Tibial artery (tissue), 4 donors: ENCODE measurements at regions not wholly inside any gene's neighbourhood (a gene's known extent, or its start where the extent isn't known, plus 50 kb on each side); places are given as distances from the start of the nearest gene placed in this dataset.

Source experiments
- DNase-seq, 2 donors: peaks; one replicate each; pipeline ENCODE4 v3.0.0-alpha.2; 2019
- H3K27ac ChIP-seq, 2 donors: fragments of 200-600 bp; sonication (generic) in 1 of 2; 1 replicate in 1 of 2; 2 replicates in 1 of 2; pipeline ENCODE4 v1.5.1; 2018 to 2019; ENCODE audit warnings: mild to moderate bottlenecking in 1 of 2
- H3K27me3 ChIP-seq, 2 donors: fragments of 200-600 bp; sonication (generic) in 1 of 2; one replicate each; pipeline versions ENCODE4 v1.5.1 to v1.6.0; 2016 to 2019
- H3K36me3 ChIP-seq, 3 donors: fragments of 200-600 bp; sonication (generic) in 2 of 3; one replicate each; pipeline ENCODE4 v1.5.1; 2016 to 2019; ENCODE audit warnings: mild to moderate bottlenecking in 2 of 3
- H3K4me1 ChIP-seq, 4 donors: fragments of 200-600 bp; sonication (generic) in 2 of 4; 1 replicate in 3 of 4; 2 replicates in 1 of 4; pipeline ENCODE4 v1.5.1; 2016 to 2019
- H3K4me3 ChIP-seq, 2 donors: fragments of 200-600 bp; sonication (generic) in 1 of 2; 1 replicate in 1 of 2; 2 replicates in 1 of 2; pipeline ENCODE4 v1.5.1; 2018 to 2019; ENCODE audit warnings: mild to moderate bottlenecking in 2 of 2
- H3K9me3 ChIP-seq, 3 donors: fragments of 200-600 bp; sonication (generic) in 1 of 3; one replicate each; pipeline ENCODE4 v1.5.1; 2016 to 2019
- CTCF ChIP-seq, 2 experiments: fragments of 200-600 bp in 1 of 2; fragments of 450-650 bp in 1 of 2; IDR thresholded peaks; one replicate each; pipeline ENCODE4 v1.5.1; 2017 to 2019; ENCODE audit warnings: antibody characterized with exemption in 2 of 2, mild to moderate bottlenecking in 1 of 2, moderate library complexity in 1 of 2
- intact Hi-C: fragments of 100-400 bp; cut with DNase I; formaldehyde crosslinking; loops from one replicate; pipeline ENCODE4 v1.15.0; 2023; ENCODE audit warnings: low total_unique reads

- intact Hi-C loops, result no loop called here
- Histone ChIP-seq H3K27ac (no peak overlapping the region), H3K4me3 (no peak overlapping the region), H3K27me3 (no peaks in the 10 kb centered on the region), H3K4me1 (no peaks in the 10 kb centered on the region), H3K36me3 (no peaks in the 10 kb centered on the region), H3K9me3 (no peaks in the 10 kb centered on the region)
- no peak for TF ChIP-seq CTCF (IDR thresholded peaks at IDR 0.05)
- DNase-seq, result no peak
These were observed 864.1 kb upstream of the PCDH10 start for GRCh38 chr4:132284910-132285426.

DNA sequence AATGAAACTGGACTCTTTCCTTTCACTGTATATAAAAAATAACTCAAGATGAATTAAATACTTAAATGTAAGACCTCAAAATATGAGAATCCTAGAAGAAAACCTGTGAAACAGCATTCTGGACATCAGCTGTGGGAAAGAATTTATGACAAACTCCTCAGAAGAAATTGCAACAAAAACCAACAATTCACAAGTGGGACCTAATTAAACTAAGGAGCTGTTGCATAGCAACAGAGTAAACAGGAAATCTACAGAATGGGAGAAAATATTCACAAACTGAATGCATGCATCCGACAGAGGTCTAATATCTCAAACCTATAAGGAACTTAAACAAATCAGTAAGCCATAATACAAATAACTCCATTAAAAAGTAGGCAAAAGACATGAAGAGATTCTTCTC is 851.7 kb upstream of the PCDH10 start:
- Histone ChIP-seq H3K27ac (no peak overlapping the region), H3K36me3 (no peaks in the 10 kb centered on the region), H3K9me3 (no peaks in the 10 kb centered on the region), H3K4me3 (no peak overlapping the region), H3K27me3 (no peaks in the 10 kb centered on the region), H3K4me1 (no peaks in the 10 kb centered on the region)
- no peak for DNase-seq
- intact Hi-C loops, result no loop called here
- TF ChIP-seq CTCF (IDR thresholded peaks at IDR 0.05), result no peak

GRCh38 chr4:132299841-132300240 is 849.3 kb upstream of the PCDH10 start:
- no peak for DNase-seq
- H3K36me3 ChIP-seq, result no peaks in the 10 kb centered on the region
- intact Hi-C loops, result no loop called here
- H3K9me3 ChIP-seq, result no peaks in the 10 kb centered on the region
- no peak for TF ChIP-seq CTCF (IDR thresholded peaks at IDR 0.05)
- H3K27me3 ChIP-seq, result no peaks in the 10 kb centered on the region
- no peaks in the 10 kb centered on the region for H3K4me1 ChIP-seq
- no peak overlapping the region for H3K4me3 ChIP-seq
- H3K27ac ChIP-seq, result no peak overlapping the region

GRCh38 chr4:132312521-132312920 is 836.6 kb upstream of the PCDH10 start:
- Histone ChIP-seq H3K36me3 (no peaks in the 10 kb centered on the region), H3K9me3 (no peaks in the 10 kb centered on the region), H3K4me1 (no peaks in the 10 kb centered on the region), H3K4me3 (no peak overlapping the region), H3K27me3 (no peaks in the 10 kb centered on the region), H3K27ac (no peak overlapping the region)
- intact Hi-C loops, result no loop called here
- DNase-seq, result no peak
- no peak for TF ChIP-seq CTCF (IDR thresholded peaks at IDR 0.05)

- Histone ChIP-seq H3K9me3 (no peaks in the 10 kb centered on the region), H3K4me1 (no peaks in the 10 kb centered on the region), H3K27me3 (no peaks in the 10 kb centered on the region), H3K36me3 (no peaks in the 10 kb centered on the region), H3K4me3 (no peak overlapping the region), H3K27ac (no peak overlapping the region)
- TF ChIP-seq CTCF (IDR thresholded peaks at IDR 0.05), result no peak
- intact Hi-C loops, result no loop called here
- DNase-seq, result no peak
These were observed 835.2 kb upstream of the PCDH10 start for GRCh38 chr4:132313852-132314251.

- Histone ChIP-seq H3K27me3 (no peaks in the 10 kb centered on the region), H3K36me3 (no peaks in the 10 kb centered on the region), H3K9me3 (no peaks in the 10 kb centered on the region), H3K4me1 (no peaks in the 10 kb centered on the region), H3K27ac (no peak overlapping the region), H3K4me3 (no peak overlapping the region)
- intact Hi-C loops, result no loop called here
- no peak for DNase-seq
- TF ChIP-seq CTCF (IDR thresholded peaks at IDR 0.05), result no peak
These were observed 832.4 kb upstream of the PCDH10 start for GRCh38 chr4:132316738-132317137.
